HFF-Myc (cell line): ENCODE measurements at regions not wholly inside any gene's neighbourhood (a gene's known extent, or its start where the extent isn't known, plus 50 kb on each side); places are given as distances from the start of the nearest gene placed in this dataset.
A peak's percentile ranks its signal among the peaks of the same experiment; 100 is the strongest.

ENCODE experiments used
- DNase-seq: peaks from one replicate; pipeline ENCODE4 v3.0.0-alpha.2; 2011; ENCODE audit warnings: low read depth; ENCODE audit errors: extremely low read depth
- H3K4me3 ChIP-seq: replicated peaks from 2 replicates; pipeline ENCODE4 v1.5.1; 2011; ENCODE audit warnings: low read depth, mild to moderate bottlenecking, control low read depth, low read length
- CTCF ChIP-seq: IDR thresholded peaks from 2 replicates; pipeline ENCODE4 v1.5.1; 2012; ENCODE audit warnings: mild to moderate bottlenecking, low read depth, low read length, control low read depth; ENCODE audit errors: missing control alignments

GRCh38 chr7:35446091-35446490 lies 192.2 kb upstream of the TBX20 start:
- TF ChIP-seq CTCF: no peak
- DNase-seq: no peak

GRCh38 chr7:35437619-35438275 lies 183.8 kb upstream of the TBX20 start:
- no peak for DNase-seq
- no peak overlapping the region for H3K4me3 ChIP-seq
- no peak for TF ChIP-seq CTCF

More at GRCh38 chr7:35446091-35446490, 192.2 kb upstream of the TBX20 start:
- H3K4me3 ChIP-seq: no peak overlapping the region

- no peak for DNase-seq
- no peak overlapping the region for H3K4me3 ChIP-seq
- no peak for TF ChIP-seq CTCF
Measured at GRCh38 chr7:35436452-35436851, 182.6 kb upstream of the TBX20 start.

GRCh38 chr7:35430547-35431153 lies 176.8 kb upstream of the TBX20 start:
- peak; percentile 52 for TF ChIP-seq CTCF
- H3K4me3 ChIP-seq: no peak overlapping the region
- DNase-seq: no peak

- peak; percentile 5 for DNase-seq
- H3K4me3 ChIP-seq: no peak overlapping the region
- peak; percentile 75 for TF ChIP-seq CTCF
Measured at GRCh38 chr7:35424869-35425495, 171.1 kb upstream of the TBX20 start.

- TF ChIP-seq CTCF: no peak
- DNase-seq: no peak
- H3K4me3 ChIP-seq: no peak overlapping the region
Measured at GRCh38 chr7:35424440-35424839, 170.5 kb upstream of the TBX20 start.

- DNase-seq: no peak
- no peak for TF ChIP-seq CTCF
- H3K4me3 ChIP-seq: no peak overlapping the region
Measured at GRCh38 chr7:35422715-35423114, 168.8 kb upstream of the TBX20 start.
